ENCODE measurements at regions not wholly inside any gene's neighbourhood (a gene's known extent, or its start where the extent isn't known, plus 50 kb on each side); places are given as distances from the start of the nearest gene placed in this dataset.

GRCh38 chr2:106997204-106997603 lies 111.2 kb upstream of the ST6GAL2 start:
- TF ChIP-seq EZH2 (IDR thresholded peaks at IDR 0.05) (no peak), POLR2AphosphoS5 (IDR thresholded peaks at IDR 0.05; ENCODE audit: borderline replicate concordance, low read depth, low read length) (no peak)
